Tibial artery (tissue), 4 donors: ENCODE measurements at regions not wholly inside any gene's neighbourhood (a gene's known extent, or its start where the extent isn't known, plus 50 kb on each side); places are given as distances from the start of the nearest gene placed in this dataset.
"Not testable (repeated sequence)": the region's sequence is repeated elsewhere in the genome, so short reads cannot be mapped to it uniquely, and the experiment has no call there.

ENCODE experiments used
- DNase-seq, 2 donors: peaks; one replicate each; pipeline ENCODE4 v3.0.0-alpha.2; 2019
- H3K27ac ChIP-seq, 2 donors: fragments of 200-600 bp; sonication (generic) in 1 of 2; 1 replicate in 1 of 2; 2 replicates in 1 of 2; pipeline ENCODE4 v1.5.1; 2018 to 2019; ENCODE audit warnings: mild to moderate bottlenecking in 1 of 2
- H3K27me3 ChIP-seq, 2 donors: fragments of 200-600 bp; sonication (generic) in 1 of 2; one replicate each; pipeline versions ENCODE4 v1.5.1 to v1.6.0; 2016 to 2019
- H3K36me3 ChIP-seq, 3 donors: fragments of 200-600 bp; sonication (generic) in 2 of 3; one replicate each; pipeline ENCODE4 v1.5.1; 2016 to 2019; ENCODE audit warnings: mild to moderate bottlenecking in 2 of 3
- H3K4me1 ChIP-seq, 4 donors: fragments of 200-600 bp; sonication (generic) in 2 of 4; 1 replicate in 3 of 4; 2 replicates in 1 of 4; pipeline ENCODE4 v1.5.1; 2016 to 2019
- H3K4me3 ChIP-seq, 2 donors: fragments of 200-600 bp; sonication (generic) in 1 of 2; 1 replicate in 1 of 2; 2 replicates in 1 of 2; pipeline ENCODE4 v1.5.1; 2018 to 2019; ENCODE audit warnings: mild to moderate bottlenecking in 2 of 2
- H3K9me3 ChIP-seq, 3 donors: fragments of 200-600 bp; sonication (generic) in 1 of 3; one replicate each; pipeline ENCODE4 v1.5.1; 2016 to 2019
- intact Hi-C: fragments of 100-400 bp; cut with DNase I; formaldehyde crosslinking; loops from one replicate; pipeline ENCODE4 v1.15.0; 2023; ENCODE audit warnings: low total_unique reads
- TF ChIP-seq, protein P1 (sequence below), 2 experiments: fragments of 200-600 bp in 1 of 2; fragments of 450-650 bp in 1 of 2; IDR thresholded peaks; one replicate each; pipeline ENCODE4 v1.5.1; 2017 to 2019; ENCODE audit warnings: antibody characterized with exemption in 2 of 2, mild to moderate bottlenecking in 1 of 2, moderate library complexity in 1 of 2

DNA sequence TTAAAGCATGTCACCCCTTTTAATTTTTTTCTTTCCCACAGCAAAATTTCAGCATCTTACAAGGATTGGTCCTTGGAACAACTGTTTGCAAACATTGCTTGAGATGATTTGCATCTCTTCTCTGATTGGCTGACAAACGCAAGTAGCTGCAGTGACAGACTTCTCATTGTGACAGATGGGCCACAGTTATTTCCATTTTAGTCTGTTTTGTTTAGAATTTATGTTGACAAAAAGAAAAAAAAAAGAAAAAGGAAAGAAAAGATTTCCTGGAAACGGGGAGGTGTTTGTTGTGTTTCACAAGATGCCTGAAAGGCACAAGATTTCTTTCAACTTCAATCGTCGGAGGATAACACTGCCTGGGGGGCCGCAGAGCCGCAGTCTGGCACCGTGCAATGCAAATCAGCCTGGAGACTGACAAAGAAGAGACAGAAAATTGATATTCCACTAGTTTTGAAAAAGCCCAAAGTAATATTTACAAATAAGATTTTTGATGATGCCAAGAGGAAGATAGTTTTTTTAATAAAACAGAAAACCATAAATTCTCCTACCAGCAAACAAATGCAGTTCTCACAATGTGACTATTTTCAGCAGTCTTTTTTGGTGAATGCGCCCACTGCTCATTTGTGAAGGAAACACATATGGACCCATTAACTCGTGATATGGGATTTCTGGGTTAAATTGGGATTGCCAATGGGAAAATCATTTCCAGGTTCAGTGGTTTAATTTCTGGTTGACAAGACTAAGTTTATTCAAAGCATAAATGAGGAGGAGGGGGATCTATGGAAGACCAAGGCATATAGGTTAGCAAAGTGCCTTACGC lies 296.2 kb upstream of the SMIM21 start:
- TF ChIP-seq, protein P1, sequence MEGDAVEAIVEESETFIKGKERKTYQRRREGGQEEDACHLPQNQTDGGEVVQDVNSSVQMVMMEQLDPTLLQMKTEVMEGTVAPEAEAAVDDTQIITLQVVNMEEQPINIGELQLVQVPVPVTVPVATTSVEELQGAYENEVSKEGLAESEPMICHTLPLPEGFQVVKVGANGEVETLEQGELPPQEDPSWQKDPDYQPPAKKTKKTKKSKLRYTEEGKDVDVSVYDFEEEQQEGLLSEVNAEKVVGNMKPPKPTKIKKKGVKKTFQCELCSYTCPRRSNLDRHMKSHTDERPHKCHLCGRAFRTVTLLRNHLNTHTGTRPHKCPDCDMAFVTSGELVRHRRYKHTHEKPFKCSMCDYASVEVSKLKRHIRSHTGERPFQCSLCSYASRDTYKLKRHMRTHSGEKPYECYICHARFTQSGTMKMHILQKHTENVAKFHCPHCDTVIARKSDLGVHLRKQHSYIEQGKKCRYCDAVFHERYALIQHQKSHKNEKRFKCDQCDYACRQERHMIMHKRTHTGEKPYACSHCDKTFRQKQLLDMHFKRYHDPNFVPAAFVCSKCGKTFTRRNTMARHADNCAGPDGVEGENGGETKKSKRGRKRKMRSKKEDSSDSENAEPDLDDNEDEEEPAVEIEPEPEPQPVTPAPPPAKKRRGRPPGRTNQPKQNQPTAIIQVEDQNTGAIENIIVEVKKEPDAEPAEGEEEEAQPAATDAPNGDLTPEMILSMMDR (IDR thresholded peaks at IDR 0.05) = no peak
- Histone ChIP-seq H3K27ac (no peak overlapping the region), H3K36me3 (no peaks in the 10 kb centered on the region), H3K9me3 (peaks cover 0 to 6% (median 0%) of the 10 kb centered on the region in 3 donors), H3K4me1 (no peaks in the 10 kb centered on the region), H3K4me3 (no peak overlapping the region), H3K27me3 (no peaks in the 10 kb centered on the region)
- no peak for DNase-seq
- intact Hi-C loops = no loop called here

GRCh38 chr18:75714766-75715165 lies 287.3 kb upstream of the SMIM21 start:
- no peak overlapping the region for H3K4me3 ChIP-seq
- intact Hi-C loops = no loop called here
- no peak overlapping the region for H3K27ac ChIP-seq
- DNase-seq = no peak
- TF ChIP-seq, protein P1 (IDR thresholded peaks at IDR 0.05) = no peak
- H3K36me3 ChIP-seq = no peaks in the 10 kb centered on the region
- peaks cover 0 to 5% (median 0%) of the 10 kb centered on the region in 3 donors for H3K9me3 ChIP-seq
- no peaks in the 10 kb centered on the region for H3K27me3 ChIP-seq
- no peaks in the 10 kb centered on the region for H3K4me1 ChIP-seq

DNA sequence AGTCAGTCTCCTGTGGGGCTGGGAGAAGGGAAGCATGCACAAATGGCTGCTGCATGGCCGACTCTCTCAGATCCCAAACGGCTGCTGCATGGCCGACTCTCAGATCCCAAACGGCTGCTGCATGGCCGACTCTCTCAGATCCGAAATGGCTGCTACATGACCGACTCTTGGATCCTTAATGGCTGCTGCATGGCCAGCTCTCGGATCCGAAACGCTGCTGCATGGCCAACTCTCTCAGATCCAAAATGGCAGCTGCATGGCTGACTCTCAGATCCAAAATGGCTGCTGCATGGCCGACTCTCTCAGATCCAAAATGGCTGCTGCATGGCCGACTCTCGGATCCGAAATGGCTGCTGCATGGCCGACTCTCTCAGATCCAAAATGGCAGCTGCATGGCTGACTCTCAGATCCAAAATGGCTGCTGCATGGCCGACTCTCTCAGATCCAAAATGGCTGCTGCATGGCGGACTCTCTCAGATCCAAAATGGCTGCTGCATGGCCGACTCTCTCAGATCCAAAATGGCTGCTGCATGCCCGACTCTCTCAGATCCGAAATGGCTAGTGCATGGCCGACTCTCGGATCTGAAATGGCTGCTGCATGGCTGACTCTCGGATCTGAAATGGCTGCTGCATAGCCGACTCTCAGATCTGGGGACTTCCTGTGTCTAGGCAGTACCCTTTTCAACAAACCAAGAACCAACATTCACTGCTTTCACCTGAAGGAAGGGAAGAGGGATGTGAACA lies 284.8 kb upstream of the SMIM21 start:
- DNase-seq, H3K36me3 ChIP-seq, H3K4me1 ChIP-seq, H3K9me3 ChIP-seq, intact Hi-C loops, H3K27ac ChIP-seq, H3K27me3 ChIP-seq, H3K4me3 ChIP-seq: not testable (repeated sequence)

- no peak for DNase-seq
- H3K4me1 ChIP-seq = no peaks in the 10 kb centered on the region
- no peaks in the 10 kb centered on the region for H3K36me3 ChIP-seq
- no peaks in the 10 kb centered on the region for H3K9me3 ChIP-seq
- TF ChIP-seq, protein P1 (IDR thresholded peaks at IDR 0.05) = no peak
- H3K27ac ChIP-seq = no peak overlapping the region
- intact Hi-C loops = no loop called here
- H3K27me3 ChIP-seq = no peaks in the 10 kb centered on the region
- no peak overlapping the region for H3K4me3 ChIP-seq
Measured at GRCh38 chr18:75700561-75700960, 273.1 kb upstream of the SMIM21 start.

GRCh38 chr18:75698861-75699260 lies 271.4 kb upstream of the SMIM21 start:
- Histone ChIP-seq H3K4me3 (no peak overlapping the region), H3K9me3 (no peaks in the 10 kb centered on the region), H3K27me3 (no peaks in the 10 kb centered on the region), H3K4me1 (no peaks in the 10 kb centered on the region), H3K36me3 (no peaks in the 10 kb centered on the region), H3K27ac (no peak overlapping the region)
- no peak for DNase-seq
- TF ChIP-seq, protein P1 (IDR thresholded peaks at IDR 0.05) = no peak
- intact Hi-C loops = no loop called here

DNA sequence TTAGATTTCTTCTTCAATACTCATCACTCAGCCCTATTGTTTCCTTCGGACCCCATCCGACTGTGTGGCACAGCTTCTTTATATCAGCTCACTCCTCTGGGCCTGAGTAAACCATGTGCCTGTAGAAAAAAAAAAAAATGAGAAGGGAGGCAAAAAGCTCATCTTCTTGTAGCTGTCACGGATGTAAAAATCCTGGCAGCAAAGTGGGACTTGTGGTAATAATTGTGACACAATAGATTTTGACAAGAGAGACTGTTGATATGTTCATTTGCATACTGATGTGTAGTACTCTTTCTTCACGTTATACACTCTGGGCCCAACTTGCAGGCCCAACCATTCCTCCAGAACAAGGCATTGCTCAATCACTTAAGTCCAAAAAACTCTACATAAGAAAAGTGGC lies 270.0 kb upstream of the SMIM21 start:
- H3K27ac ChIP-seq = no peak overlapping the region
- TF ChIP-seq, protein P1 (IDR thresholded peaks at IDR 0.05) = no peak
- H3K27me3 ChIP-seq = no peaks in the 10 kb centered on the region
- no peaks in the 10 kb centered on the region for H3K4me1 ChIP-seq
- no peaks in the 10 kb centered on the region for H3K9me3 ChIP-seq
- no peak for DNase-seq
- intact Hi-C loops = no loop called here
- H3K4me3 ChIP-seq = no peak overlapping the region
- no peaks in the 10 kb centered on the region for H3K36me3 ChIP-seq
